ENCODE measurements at regions not wholly inside any gene's neighbourhood (a gene's known extent, or its start where the extent isn't known, plus 50 kb on each side); places are given as distances from the start of the nearest gene placed in this dataset.

- TF ChIP-seq CTCF (conservative IDR thresholded peaks at IDR 0.05 in 1 of 2, IDR thresholded peaks at IDR 0.05 in 1 of 2; ENCODE audit: extremely low read depth in 1 of 2, insufficient read depth in 1 of 2, low read depth in 1 of 2, low read length in 2 of 2) (no peak), EZH2 (IDR thresholded peaks at IDR 0.05; ENCODE audit: borderline replicate concordance, low read length) (no peak)
Observed at GRCh38 chr14:48788771-48789170, 797.4 kb downstream of the RPS29 start.

All from mammary epithelial cell (primary cell).